ENCODE measurements at regions not wholly inside any gene's neighbourhood (a gene's known extent, or its start where the extent isn't known, plus 50 kb on each side); places are given as distances from the start of the nearest gene placed in this dataset.

- POLR2A ChIA-PET = no interaction called here
- Histone ChIP-seq H3K79me2 (ENCODE audit: insufficient read depth, low read length) (no peaks in the 10 kb centered on the region), H3K4me1 (ENCODE audit: control insufficient read depth in 1 of 2, insufficient read depth in 2 of 2, low read length in 2 of 2) (no peaks in the 10 kb centered on the region), H3K9me3 (ENCODE audit: control insufficient read depth in 1 of 2, insufficient read depth in 1 of 2, low read depth in 1 of 2, low read length in 2 of 2) (no peaks in the 10 kb centered on the region), H3K27me3 (ENCODE audit: insufficient read depth, low read length) (peaks cover 85% of the 10 kb centered on the region), H3K36me3 (ENCODE audit: control insufficient read depth in 1 of 2, insufficient read depth in 2 of 2, low read length in 2 of 2) (no peaks in the 10 kb centered on the region), H3K9me2 (ENCODE audit: insufficient read depth) (no peaks in the 10 kb centered on the region), H3K4me2 (ENCODE audit: low read length) (no peak overlapping the region), H4K20me1 (ENCODE audit: insufficient read depth) (no peaks in the 10 kb centered on the region), H3K9ac (ENCODE audit: low read length) (no peak overlapping the region), H2AFZ (ENCODE audit: low read depth, low read length, poor library complexity, severe bottlenecking) (no peak overlapping the region), H3K4me3 (replicated peaks in 1 of 2; ENCODE audit: low read depth in 1 of 2, low read length in 2 of 2) (no peak overlapping the region), H3K27ac (ENCODE audit: low read depth, low read length) (no peak overlapping the region)
- BruUV-seq (replicated peaks) = no TSS peak
- DNase-seq (ENCODE audit: low read depth, low spot score) = no peak
- no peak for ATAC-seq
- TF ChIP-seq ZFX (IDR thresholded peaks at IDR 0.05) (no peak), ZBTB33 (IDR thresholded peaks at IDR 0.05; ENCODE audit: extremely low read depth, insufficient replicate concordance, low read length) (no peak), FOSL1 (IDR thresholded peaks at IDR 0.05; ENCODE audit: low read depth) (no peak), TCF7L2 (IDR thresholded peaks at IDR 0.05; ENCODE audit: borderline replicate concordance, extremely low read depth, insufficient read depth, insufficient read length) (no peak), EGR1 (IDR thresholded peaks at IDR 0.05; ENCODE audit: low read depth) (no peak), YY1 (IDR thresholded peaks at IDR 0.05; ENCODE audit: extremely low read depth, insufficient replicate concordance, low read depth, low read length) (no peak), RAD21 (IDR thresholded peaks at IDR 0.05; ENCODE audit: low read depth) (no peak), POLR2A (IDR thresholded peaks at IDR 0.05; ENCODE audit: borderline replicate concordance, extremely low read depth, insufficient read depth, insufficient read length) (no peak)
- intact Hi-C loops (cut with micrococcal nuclease) = no loop called here
- CTCF ChIA-PET = no interaction called here
- RAD21 ChIA-PET (ENCODE audit: low non-redundant PET in 1 of 2, low total read pairs in 2 of 2, uncharacterized antibody in 2 of 2, unreplicated experiment in 2 of 2) = no interaction called here
Measured at GRCh38 chr13:26855071-26855470, 94.5 kb upstream of the GPR12 start.

DNA sequence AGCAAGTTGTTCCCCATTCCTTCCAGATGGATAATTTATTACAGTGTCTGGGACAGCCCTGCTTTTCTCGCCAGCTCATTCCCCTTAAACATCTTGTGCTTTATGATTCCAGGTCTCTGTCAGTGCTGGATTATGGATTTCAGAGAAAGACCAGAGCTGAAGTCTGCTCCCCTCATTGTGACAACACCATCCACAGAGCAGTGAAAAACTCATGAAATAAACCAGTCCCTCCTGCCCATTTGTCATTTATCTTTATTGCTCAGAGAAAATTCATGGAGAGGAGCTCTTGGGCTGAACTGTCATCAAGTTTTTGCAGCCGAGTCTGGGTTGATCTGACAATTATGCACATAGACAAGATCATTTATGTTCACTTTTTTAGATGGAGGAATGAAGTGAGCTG, 92.7 kb upstream of the GPR12 start:
- Histone ChIP-seq H3K79me2 (ENCODE audit: insufficient read depth, low read length) (no peaks in the 10 kb centered on the region), H3K9ac (ENCODE audit: low read length) (no peak overlapping the region), H2AFZ (ENCODE audit: low read depth, low read length, poor library complexity, severe bottlenecking) (no peak overlapping the region), H3K4me1 (ENCODE audit: control insufficient read depth in 1 of 2, insufficient read depth in 2 of 2, low read length in 2 of 2) (no peaks in the 10 kb centered on the region), H3K27ac (ENCODE audit: low read depth, low read length) (no peak overlapping the region), H3K36me3 (ENCODE audit: control insufficient read depth in 1 of 2, insufficient read depth in 2 of 2, low read length in 2 of 2) (no peaks in the 10 kb centered on the region), H3K9me3 (ENCODE audit: control insufficient read depth in 1 of 2, insufficient read depth in 1 of 2, low read depth in 1 of 2, low read length in 2 of 2) (no peaks in the 10 kb centered on the region), H3K27me3 (ENCODE audit: insufficient read depth, low read length) (peaks cover 88% of the 10 kb centered on the region), H3K4me3 (replicated peaks in 1 of 2; ENCODE audit: low read depth in 1 of 2, low read length in 2 of 2) (no peak overlapping the region), H3K4me2 (ENCODE audit: low read length) (no peak overlapping the region), H3K9me2 (ENCODE audit: insufficient read depth) (no peaks in the 10 kb centered on the region), H4K20me1 (ENCODE audit: insufficient read depth) (no peaks in the 10 kb centered on the region)
- ChIA-PET CTCF (interaction anchor here (1.7 kb wide), 1 partner anchor 20 kb away, joined by 4 read pairs; no protein-coding TSS in a partner anchor), RAD21 (ENCODE audit: low non-redundant PET in 1 of 2, low total read pairs in 2 of 2, uncharacterized antibody in 2 of 2, unreplicated experiment in 2 of 2) (no interaction called here), POLR2A (no interaction called here)
- intact Hi-C loops (cut with micrococcal nuclease) = no loop called here
- BruUV-seq (replicated peaks) = no TSS peak
- DNase-seq (ENCODE audit: low read depth, low spot score) (no peak), ATAC-seq (no peak)
- TF ChIP-seq CBX3 (IDR thresholded peaks at IDR 0.05; ENCODE audit: low read depth) (no peak), ZNF274 (IDR thresholded peaks at IDR 0.05; ENCODE audit: low read depth, low read length) (no peak), SRF (IDR thresholded peaks at IDR 0.05; ENCODE audit: low read depth) (no peak), JUND (IDR thresholded peaks at IDR 0.05) (no peak), EZH2phosphoT487 (IDR thresholded peaks at IDR 0.05; ENCODE audit: borderline replicate concordance) (no peak), ZBTB33 (IDR thresholded peaks at IDR 0.05; ENCODE audit: extremely low read depth, insufficient replicate concordance, low read length) (no peak), FOSL1 (IDR thresholded peaks at IDR 0.05; ENCODE audit: low read depth) (no peak), SP1 (IDR thresholded peaks at IDR 0.05; ENCODE audit: low read depth) (no peak), SIN3A (IDR thresholded peaks at IDR 0.05; ENCODE audit: low read depth) (no peak), RAD21 (IDR thresholded peaks at IDR 0.05; ENCODE audit: low read depth) (no peak), EZH2 (IDR thresholded peaks at IDR 0.05) (no peak), TCF7L2 (IDR thresholded peaks at IDR 0.05; ENCODE audit: borderline replicate concordance, extremely low read depth, insufficient read depth, insufficient read length) (no peak), MAX (IDR thresholded peaks at IDR 0.05) (no peak)
